ENCODE measurements at regions not wholly inside any gene's neighbourhood (a gene's known extent, or its start where the extent isn't known, plus 50 kb on each side); places are given as distances from the start of the nearest gene placed in this dataset.
"Not testable (repeated sequence)": the region's sequence is repeated elsewhere in the genome, so short reads cannot be mapped to it uniquely, and the experiment has no call there.

- no peak for DNase-seq
Observed at GRCh38 chr10:121369616-121370015, 228.6 kb downstream of the FGFR2 start.

DNA sequence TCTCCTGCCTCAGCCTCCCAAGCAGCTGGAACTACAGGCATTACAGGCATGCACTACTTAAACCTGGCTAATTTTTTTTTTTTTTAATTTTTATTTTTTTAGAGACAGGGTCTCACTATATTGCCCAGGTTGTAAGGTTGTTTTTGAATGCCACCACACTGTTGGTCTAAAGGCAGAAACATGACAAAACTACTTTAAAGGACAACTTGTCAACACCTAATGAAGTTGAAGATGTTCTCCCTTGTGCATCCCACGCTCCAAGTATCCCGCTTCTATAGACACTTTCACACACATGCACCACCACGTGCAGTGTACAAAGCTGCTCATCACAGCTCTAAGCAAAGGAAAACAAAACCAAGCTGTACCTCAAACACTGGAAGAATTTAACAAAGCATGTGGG is 226.4 kb downstream of the FGFR2 start:
- no peak for DNase-seq

DNA sequence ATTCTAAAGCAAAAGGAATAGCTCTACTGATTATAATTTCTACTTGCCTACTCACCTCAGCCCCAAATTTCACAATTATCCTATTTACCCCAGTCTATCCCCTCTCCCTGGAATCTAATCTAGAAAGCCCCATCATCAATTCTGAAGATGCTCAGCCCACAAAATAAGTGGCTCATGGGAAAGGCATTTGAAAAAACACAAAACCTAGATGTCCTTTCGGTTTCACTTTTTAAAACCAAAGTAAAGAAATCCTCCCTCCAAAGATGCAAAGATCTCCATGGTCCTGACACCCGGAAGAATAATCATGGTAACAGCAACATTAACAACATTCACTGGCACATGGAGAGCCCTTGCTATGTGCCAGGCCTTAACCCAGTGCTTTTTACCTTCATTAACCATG is 224.8 kb downstream of the FGFR2 start:
- DNase-seq = no peak

DNA sequence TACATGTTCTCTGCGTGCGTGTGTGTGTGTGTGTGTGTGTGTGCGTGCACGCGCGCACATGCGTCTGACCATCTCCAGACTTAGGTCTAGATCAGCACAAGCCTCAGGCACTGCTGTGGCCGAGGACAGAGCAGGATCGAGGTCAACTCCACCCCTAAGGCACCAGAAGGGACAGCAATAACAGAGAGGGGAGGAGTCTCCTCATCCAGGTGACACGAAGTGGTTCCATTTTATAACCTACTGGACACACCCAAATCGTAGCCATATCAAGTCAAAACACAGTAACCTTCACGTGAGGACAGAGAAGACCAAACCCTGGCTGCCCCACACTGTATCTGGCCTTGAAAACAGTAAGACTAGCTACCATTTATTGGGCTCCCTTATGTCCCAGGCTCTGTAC is 224.1 kb downstream of the FGFR2 start:
- DNase-seq = no peak

GRCh38 chr10:121375172-121375571 is 223.1 kb downstream of the FGFR2 start:
- no peak for DNase-seq

GRCh38 chr10:121378251-121378801 is 219.9 kb downstream of the FGFR2 start:
- DNase-seq = no peak

- DNase-seq = no peak
Observed at GRCh38 chr10:121379013-121379412, 219.2 kb downstream of the FGFR2 start.

DNA sequence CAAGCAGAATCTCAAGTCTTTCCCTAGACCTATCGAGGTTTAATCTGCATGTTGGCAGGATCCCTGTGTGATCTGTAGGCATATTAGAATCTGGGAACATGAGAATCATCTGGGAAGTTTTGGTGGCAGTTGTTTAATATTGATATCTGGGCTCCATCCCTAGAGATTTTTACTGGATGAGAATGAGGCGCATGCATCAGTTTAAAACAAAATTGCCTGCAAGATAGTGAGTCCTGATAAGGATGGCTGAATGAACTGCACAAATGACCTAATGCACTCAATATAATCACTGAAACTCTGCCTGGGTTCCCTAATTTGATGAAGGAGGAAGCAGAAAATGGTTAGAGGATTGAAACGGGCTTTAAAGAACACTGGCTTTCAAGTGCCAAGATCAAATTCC is 218.0 kb downstream of the FGFR2 start:
- DNase-seq = no peak

- not testable (repeated sequence) for DNase-seq
Observed at GRCh38 chr10:121382029-121382520, 216.2 kb downstream of the FGFR2 start.

GRCh38 chr10:121385136-121385535 is 213.1 kb downstream of the FGFR2 start:
- DNase-seq = no peak

- DNase-seq = no peak
Observed at GRCh38 chr10:121392657-121393056, 205.6 kb downstream of the FGFR2 start.

GRCh38 chr10:121393522-121393921 is 204.7 kb downstream of the FGFR2 start:
- DNase-seq = no peak

DNA sequence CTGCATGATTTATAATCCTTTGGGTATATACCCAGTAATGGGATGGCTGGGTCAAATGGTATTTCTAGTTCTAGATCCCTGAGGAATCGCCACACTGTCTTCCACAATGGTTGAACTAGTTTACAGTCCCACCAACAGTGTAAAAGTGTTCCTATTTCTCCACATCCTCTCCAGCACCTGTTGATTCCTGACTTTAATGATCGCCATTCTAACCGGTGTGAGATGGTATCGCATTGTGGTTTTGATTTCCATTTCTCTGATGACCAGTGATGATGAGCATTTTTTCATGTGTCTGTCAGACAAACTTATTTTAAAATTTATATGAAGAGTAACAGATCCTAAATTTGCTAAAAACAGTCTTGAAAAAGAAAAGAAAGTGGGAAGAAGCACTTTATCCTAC is 197.7 kb downstream of the FGFR2 start:
- not testable (repeated sequence) for DNase-seq

DNA sequence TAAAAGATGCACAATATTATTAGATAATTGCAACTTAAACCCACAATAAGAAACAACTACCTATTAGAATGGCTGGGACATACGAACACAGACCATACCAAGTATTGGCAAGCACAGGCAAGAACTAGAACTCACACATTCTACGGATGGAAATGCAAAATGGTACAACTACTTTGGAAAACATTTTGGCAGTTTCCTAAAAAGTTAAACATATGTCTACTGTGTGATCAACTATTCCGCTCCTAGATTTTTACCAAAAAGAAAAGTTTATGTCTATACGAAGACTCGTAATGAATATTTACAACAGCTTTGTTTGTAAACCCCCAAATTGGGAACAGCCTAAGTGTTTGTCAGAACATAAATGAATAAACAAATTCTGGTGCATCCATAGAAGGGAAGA is 194.7 kb downstream of the FGFR2 start:
- DNase-seq = no peak

GRCh38 chr10:121404611-121405010 is 193.6 kb downstream of the FGFR2 start:
- DNase-seq = no peak

GRCh38 chr10:121405096-121405495 is 193.1 kb downstream of the FGFR2 start:
- DNase-seq = no peak

- DNase-seq = no peak
Observed at GRCh38 chr10:121405549-121405948, 192.7 kb downstream of the FGFR2 start.

DNA sequence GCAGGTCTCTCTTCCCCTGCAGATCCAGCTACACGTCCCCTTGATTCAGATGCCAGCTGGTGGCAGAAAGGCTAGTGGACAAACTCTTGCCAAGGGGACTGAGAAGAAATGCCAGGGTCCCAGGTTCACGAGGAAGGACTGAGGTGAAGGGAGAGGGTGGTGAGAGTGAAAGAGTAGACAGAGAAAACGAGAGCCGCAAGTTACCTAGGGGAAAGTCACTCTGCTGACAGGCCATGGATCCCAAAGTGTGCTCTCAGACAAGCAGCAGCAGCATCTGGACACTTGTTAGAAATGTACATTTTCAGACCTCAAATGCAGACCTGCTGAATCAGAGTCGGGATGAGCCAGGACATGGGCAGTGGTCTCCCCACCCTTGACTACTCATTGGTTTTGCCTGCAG is 192.3 kb downstream of the FGFR2 start:
- no peak for DNase-seq

GRCh38 chr10:121406823-121407545 is 191.3 kb downstream of the FGFR2 start:
- peak in 11 of 51 donors; percentile 2 to 41 (median 13) for DNase-seq

GRCh38 chr10:121409466-121410104 is 188.7 kb downstream of the FGFR2 start:
- no peak for DNase-seq

DNA sequence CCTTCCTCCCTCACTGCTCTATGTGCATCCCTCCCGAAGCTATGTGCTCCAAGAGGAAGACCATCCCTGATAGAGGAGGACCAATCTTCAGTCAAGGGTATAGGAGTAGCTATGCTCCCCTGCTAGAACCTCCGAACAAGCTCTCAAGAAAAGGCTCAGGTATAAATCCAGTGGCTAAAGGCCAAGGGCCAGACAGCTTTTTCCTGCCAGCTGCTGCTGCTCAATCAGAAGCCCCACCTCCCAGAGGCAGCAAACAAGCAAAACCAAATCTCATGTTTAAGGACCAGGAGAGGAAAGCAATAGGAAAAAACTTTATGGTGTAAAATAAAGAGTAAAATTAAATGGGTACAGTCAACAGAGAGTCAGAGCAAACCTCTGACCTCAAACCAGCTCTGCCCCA is 187.2 kb downstream of the FGFR2 start:
- DNase-seq = no peak

- DNase-seq = no peak
Observed at GRCh38 chr10:121413951-121414350, 184.3 kb downstream of the FGFR2 start.
